ENCODE measurements at regions not wholly inside any gene's neighbourhood (a gene's known extent, or its start where the extent isn't known, plus 50 kb on each side); places are given as distances from the start of the nearest gene placed in this dataset.
A peak's percentile ranks its signal among the peaks of the same experiment; 100 is the strongest.

DNA sequence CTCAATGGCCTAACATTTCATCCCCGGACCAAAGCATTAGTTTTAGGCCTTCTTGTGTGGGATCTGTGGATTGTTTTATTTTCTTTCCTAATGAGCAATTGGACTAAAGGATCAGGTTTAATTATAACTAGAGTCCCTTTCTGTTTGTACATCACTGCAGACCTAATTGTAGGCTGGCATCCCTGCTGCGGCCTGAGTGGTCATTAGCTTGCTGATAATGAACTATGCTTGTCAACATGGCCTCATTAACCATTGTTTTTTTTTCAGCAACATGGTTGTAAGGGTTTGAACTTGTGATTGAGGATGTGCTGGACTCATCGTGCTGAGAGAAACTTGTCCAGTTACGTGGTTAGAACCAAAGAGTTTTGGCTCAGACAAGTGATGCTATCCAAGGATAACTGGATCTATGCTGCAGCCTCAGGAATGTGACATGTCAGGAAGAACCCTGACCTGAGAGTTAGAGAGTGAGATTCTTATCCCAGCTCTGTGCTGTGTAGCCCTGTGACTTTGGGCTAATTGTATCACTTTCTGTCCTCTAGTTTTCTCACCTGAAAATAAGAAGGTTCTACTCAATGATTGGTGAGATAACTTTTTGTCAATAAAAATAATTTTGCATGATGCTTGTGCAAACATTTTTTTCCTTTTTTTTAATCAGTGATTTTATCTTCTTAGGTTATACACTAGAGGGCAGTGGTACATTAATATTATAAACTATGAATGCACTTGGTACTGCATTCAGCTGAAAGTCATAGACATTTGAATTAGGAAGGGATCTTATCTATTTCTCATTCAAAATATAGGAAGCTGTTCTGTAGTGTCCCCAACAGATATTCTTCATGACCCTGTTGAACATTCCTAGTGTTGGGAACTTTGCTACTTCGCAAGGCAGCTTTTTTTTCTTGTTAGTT is 140.9 kb downstream of the RNF144B start:
- H3K9ac ChIP-seq (ENCODE audit: low read depth, low read length), result no peak overlapping the region
- H3K27ac ChIP-seq (ENCODE audit: low read length), result no peak overlapping the region
- no peaks in the 10 kb centered on the region for H3K4me1 ChIP-seq (ENCODE audit: insufficient read depth, low read length)
- H4K20me1 ChIP-seq (ENCODE audit: insufficient read depth, low read length), result no peaks in the 10 kb centered on the region
- no peaks in the 10 kb centered on the region for H3K36me3 ChIP-seq (ENCODE audit: insufficient read depth, low read length)
- no peak overlapping the region for H3K4me2 ChIP-seq (ENCODE audit: insufficient read depth, low read length)
- H2AFZ ChIP-seq (ENCODE audit: low read depth, low read length), result no peak overlapping the region
- TF ChIP-seq EZH2 (IDR thresholded peaks at IDR 0.05; ENCODE audit: borderline replicate concordance, low read depth, low read length, severe bottlenecking) (no peak), CTCF (IDR thresholded peaks at IDR 0.05; ENCODE audit: borderline replicate concordance, extremely low read depth, low read length, poor library complexity, severe bottlenecking) (peak; percentile 25)
- H3K79me2 ChIP-seq (ENCODE audit: insufficient read depth, low read length), result no peaks in the 10 kb centered on the region
- no peak for ATAC-seq (ENCODE audit: insufficient read depth, low read depth)
- DNase-seq, result no peak
- no peaks in the 10 kb centered on the region for H3K9me3 ChIP-seq (ENCODE audit: insufficient read depth, low read length, severe bottlenecking)
- H3K4me3 ChIP-seq (ENCODE audit: low read depth in 1 of 2, low read length in 2 of 2), result no peak overlapping the region
- no peaks in the 10 kb centered on the region for H3K27me3 ChIP-seq (ENCODE audit: insufficient read depth, low read length, poor library complexity)

- Histone ChIP-seq H3K4me2 (ENCODE audit: insufficient read depth, low read length) (no peak overlapping the region), H3K36me3 (ENCODE audit: insufficient read depth, low read length) (no peaks in the 10 kb centered on the region), H4K20me1 (ENCODE audit: insufficient read depth, low read length) (no peaks in the 10 kb centered on the region), H3K27me3 (ENCODE audit: insufficient read depth, low read length, poor library complexity) (no peaks in the 10 kb centered on the region), H3K4me1 (ENCODE audit: insufficient read depth, low read length) (no peaks in the 10 kb centered on the region), H3K4me3 (ENCODE audit: low read depth in 1 of 2, low read length in 2 of 2) (no peak overlapping the region), H2AFZ (ENCODE audit: low read depth, low read length) (no peak overlapping the region), H3K9me3 (ENCODE audit: insufficient read depth, low read length, severe bottlenecking) (no peaks in the 10 kb centered on the region), H3K9ac (ENCODE audit: low read depth, low read length) (no peak overlapping the region), H3K79me2 (ENCODE audit: insufficient read depth, low read length) (no peaks in the 10 kb centered on the region), H3K27ac (ENCODE audit: low read length) (no peak overlapping the region)
- ATAC-seq (ENCODE audit: insufficient read depth, low read depth) (no peak), DNase-seq (no peak)
- TF ChIP-seq EZH2 (IDR thresholded peaks at IDR 0.05; ENCODE audit: borderline replicate concordance, low read depth, low read length, severe bottlenecking), result no peak
- no peak for TF ChIP-seq CTCF (IDR thresholded peaks at IDR 0.05; ENCODE audit: borderline replicate concordance, extremely low read depth, low read length, poor library complexity, severe bottlenecking)
Observed at GRCh38 chr6:18530201-18530600, 143.1 kb downstream of the RNF144B start.

GRCh38 chr6:18532139-18532538 is 145.0 kb downstream of the RNF144B start:
- ATAC-seq (ENCODE audit: insufficient read depth, low read depth), result no peak
- TF ChIP-seq EZH2 (IDR thresholded peaks at IDR 0.05; ENCODE audit: borderline replicate concordance, low read depth, low read length, severe bottlenecking), result no peak
- TF ChIP-seq CTCF (IDR thresholded peaks at IDR 0.05; ENCODE audit: borderline replicate concordance, extremely low read depth, low read length, poor library complexity, severe bottlenecking), result no peak

More at GRCh38 chr6:18532139-18532538, 145.0 kb downstream of the RNF144B start:
- Histone ChIP-seq H3K4me3 (ENCODE audit: low read depth in 1 of 2, low read length in 2 of 2) (no peak overlapping the region), H4K20me1 (ENCODE audit: insufficient read depth, low read length) (no peaks in the 10 kb centered on the region), H2AFZ (ENCODE audit: low read depth, low read length) (no peak overlapping the region), H3K27me3 (ENCODE audit: insufficient read depth, low read length, poor library complexity) (no peaks in the 10 kb centered on the region), H3K79me2 (ENCODE audit: insufficient read depth, low read length) (no peaks in the 10 kb centered on the region), H3K9me3 (ENCODE audit: insufficient read depth, low read length, severe bottlenecking) (no peaks in the 10 kb centered on the region), H3K4me1 (ENCODE audit: insufficient read depth, low read length) (no peaks in the 10 kb centered on the region), H3K4me2 (ENCODE audit: insufficient read depth, low read length) (no peak overlapping the region), H3K9ac (ENCODE audit: low read depth, low read length) (no peak overlapping the region), H3K36me3 (ENCODE audit: insufficient read depth, low read length) (no peaks in the 10 kb centered on the region), H3K27ac (ENCODE audit: low read length) (no peak overlapping the region)
- DNase-seq, result no peak
